Nephron progenitor cell (in vitro differentiated cells): ENCODE measurements at regions not wholly inside any gene's neighbourhood (a gene's known extent, or its start where the extent isn't known, plus 50 kb on each side); places are given as distances from the start of the nearest gene placed in this dataset.
A peak's percentile ranks its signal among the peaks of the same experiment; 100 is the strongest.

Experiments
- DNase-seq: peaks from one replicate; pipeline ENCODE4 v3.0.0; 2021
- H3K27ac Mint-ChIP-seq: 2 replicates; pipeline ENCODE4 v1.8.0; 2021; ENCODE audit warnings: mild to moderate bottlenecking, moderate library complexity, mixed read lengths
- H3K27me3 Mint-ChIP-seq: 2 replicates; pipeline ENCODE4 v1.8.0; 2021; ENCODE audit warnings: mild to moderate bottlenecking, low read depth, mixed read lengths; ENCODE audit not compliant: poor library complexity
- H3K36me3 Mint-ChIP-seq: 2 replicates; pipeline ENCODE4 v1.8.0; 2021; ENCODE audit warnings: low read depth, mixed read lengths
- H3K4me1 Mint-ChIP-seq: 2 replicates; pipeline ENCODE4 v1.8.0; 2021; ENCODE audit warnings: mixed read lengths
- H3K4me3 Mint-ChIP-seq: 2 replicates; pipeline ENCODE4 v1.8.0; 2021; ENCODE audit warnings: mild to moderate bottlenecking, moderate library complexity, mixed read lengths
- H3K9me3 Mint-ChIP-seq: 2 replicates; pipeline ENCODE4 v1.8.0; 2021; ENCODE audit warnings: mild to moderate bottlenecking, moderate library complexity, mixed read lengths
- TF ChIP-seq, protein P1 (sequence below): fragments of 200-600 bp; sonication (generic); IDR thresholded peaks from 2 replicates; pipeline ENCODE4 v1.5.0; 2021; ENCODE audit warnings: antibody characterized with exemption

DNA sequence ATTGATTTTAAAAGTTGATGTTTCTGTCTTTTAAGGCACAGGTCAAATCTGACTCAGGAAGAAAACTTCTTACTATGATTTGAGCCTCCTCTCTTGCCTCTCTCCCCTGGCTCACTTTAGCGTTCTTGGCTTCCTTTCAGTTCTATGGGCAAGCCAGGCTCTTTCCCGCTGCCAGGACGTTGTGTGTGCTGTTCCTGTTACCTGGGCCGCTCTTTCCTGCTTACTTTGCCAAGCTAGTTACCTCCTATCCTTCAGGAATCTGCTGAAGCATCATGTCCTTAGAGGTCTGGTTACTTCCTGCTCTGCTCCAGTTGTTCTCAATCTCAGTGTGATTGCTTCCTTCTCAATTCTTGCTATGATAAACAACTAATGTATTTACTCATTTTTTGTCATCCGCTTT is 1108.5 kb upstream of the EEF2KMT start:
- TF ChIP-seq, protein P1, sequence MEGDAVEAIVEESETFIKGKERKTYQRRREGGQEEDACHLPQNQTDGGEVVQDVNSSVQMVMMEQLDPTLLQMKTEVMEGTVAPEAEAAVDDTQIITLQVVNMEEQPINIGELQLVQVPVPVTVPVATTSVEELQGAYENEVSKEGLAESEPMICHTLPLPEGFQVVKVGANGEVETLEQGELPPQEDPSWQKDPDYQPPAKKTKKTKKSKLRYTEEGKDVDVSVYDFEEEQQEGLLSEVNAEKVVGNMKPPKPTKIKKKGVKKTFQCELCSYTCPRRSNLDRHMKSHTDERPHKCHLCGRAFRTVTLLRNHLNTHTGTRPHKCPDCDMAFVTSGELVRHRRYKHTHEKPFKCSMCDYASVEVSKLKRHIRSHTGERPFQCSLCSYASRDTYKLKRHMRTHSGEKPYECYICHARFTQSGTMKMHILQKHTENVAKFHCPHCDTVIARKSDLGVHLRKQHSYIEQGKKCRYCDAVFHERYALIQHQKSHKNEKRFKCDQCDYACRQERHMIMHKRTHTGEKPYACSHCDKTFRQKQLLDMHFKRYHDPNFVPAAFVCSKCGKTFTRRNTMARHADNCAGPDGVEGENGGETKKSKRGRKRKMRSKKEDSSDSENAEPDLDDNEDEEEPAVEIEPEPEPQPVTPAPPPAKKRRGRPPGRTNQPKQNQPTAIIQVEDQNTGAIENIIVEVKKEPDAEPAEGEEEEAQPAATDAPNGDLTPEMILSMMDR, result no peak
- H3K4me3 Mint-ChIP-seq, result no peak overlapping the region
- peaks cover 47% of the 10 kb centered on the region for H3K4me1 Mint-ChIP-seq
- no peak overlapping the region for H3K27ac Mint-ChIP-seq
- peaks cover 4% of the 10 kb centered on the region for H3K27me3 Mint-ChIP-seq
- no peaks in the 10 kb centered on the region for H3K36me3 Mint-ChIP-seq
- DNase-seq, result no peak
- peaks cover 10% of the 10 kb centered on the region for H3K9me3 Mint-ChIP-seq

DNA sequence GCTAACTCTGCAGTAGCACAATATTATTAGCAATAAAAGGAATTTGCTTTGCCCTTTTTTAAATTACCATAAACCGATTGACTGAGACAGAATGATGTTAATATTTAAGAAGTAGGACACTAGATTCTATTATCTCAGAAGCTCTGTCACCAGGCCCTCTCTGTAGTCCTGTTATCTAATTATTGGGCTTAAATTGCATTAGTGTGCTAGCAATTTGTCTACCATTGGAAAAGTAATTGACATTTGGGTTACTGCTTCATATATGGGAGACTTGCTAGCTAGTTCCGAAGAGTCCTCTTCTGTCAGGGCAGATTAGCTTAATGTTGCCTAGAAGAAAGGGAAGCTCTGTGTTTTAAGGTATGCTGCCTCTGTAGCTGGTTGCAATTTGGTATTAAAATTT is 1107.3 kb upstream of the EEF2KMT start:
- no peak overlapping the region for H3K4me3 Mint-ChIP-seq
- no peak for DNase-seq
- peaks cover 10% of the 10 kb centered on the region for H3K9me3 Mint-ChIP-seq
- no peak overlapping the region for H3K27ac Mint-ChIP-seq
- no peaks in the 10 kb centered on the region for H3K27me3 Mint-ChIP-seq
- H3K4me1 Mint-ChIP-seq, result peaks cover 37% of the 10 kb centered on the region
- TF ChIP-seq, protein P1, result no peak
- H3K36me3 Mint-ChIP-seq, result no peaks in the 10 kb centered on the region

DNA sequence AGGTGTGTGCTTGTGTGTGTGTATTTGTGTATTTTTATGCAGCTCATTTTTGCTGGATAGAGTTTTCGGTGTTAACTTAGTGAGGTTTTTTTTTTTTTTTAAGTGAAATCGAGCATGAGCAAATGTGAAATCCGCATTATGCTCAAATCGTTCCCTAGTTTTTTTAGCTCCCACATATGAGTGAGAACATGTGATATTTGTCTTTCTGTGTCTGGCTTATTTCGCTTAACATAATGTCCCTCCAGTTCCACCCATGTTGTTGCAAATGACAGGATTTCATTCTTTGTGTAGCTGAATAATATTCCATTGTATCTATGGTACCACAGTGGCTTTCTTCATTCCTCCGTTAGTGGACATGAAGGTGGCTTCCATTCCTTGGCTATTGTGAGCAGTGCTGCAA is 1103.3 kb upstream of the EEF2KMT start:
- Mint-ChIP-seq H3K4me3 (no peak overlapping the region), H3K27ac (no peak overlapping the region), H3K9me3 (peaks cover 10% of the 10 kb centered on the region), H3K36me3 (no peaks in the 10 kb centered on the region), H3K4me1 (peaks cover under 1% of the 10 kb centered on the region), H3K27me3 (peaks cover 10% of the 10 kb centered on the region)
- TF ChIP-seq, protein P1, result no peak
- no peak for DNase-seq

DNA sequence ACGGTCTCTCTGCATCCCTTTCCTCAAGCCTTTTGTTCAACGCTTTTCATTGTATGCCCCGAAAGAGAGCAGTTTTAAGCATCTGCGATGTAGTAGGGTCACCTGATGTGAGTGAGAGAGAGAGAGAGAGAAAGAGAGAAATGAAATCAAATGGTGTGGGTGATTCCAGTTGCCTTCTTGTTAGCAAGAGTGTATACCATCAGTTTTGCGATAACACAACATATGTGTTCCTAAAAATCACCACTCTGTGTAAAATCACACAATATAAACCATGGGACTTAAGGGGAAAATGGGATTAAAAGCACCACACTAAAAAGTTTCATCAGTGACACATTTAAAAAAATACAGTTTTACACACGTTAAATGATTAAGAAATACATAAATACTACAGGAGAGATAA is 1102.7 kb upstream of the EEF2KMT start:
- no peak for DNase-seq
- H3K4me1 Mint-ChIP-seq, result no peaks in the 10 kb centered on the region
- H3K27ac Mint-ChIP-seq, result no peak overlapping the region
- H3K36me3 Mint-ChIP-seq, result no peaks in the 10 kb centered on the region
- H3K27me3 Mint-ChIP-seq, result peaks cover 10% of the 10 kb centered on the region
- TF ChIP-seq, protein P1, result no peak
- peaks cover 10% of the 10 kb centered on the region for H3K9me3 Mint-ChIP-seq
- no peak overlapping the region for H3K4me3 Mint-ChIP-seq

DNA sequence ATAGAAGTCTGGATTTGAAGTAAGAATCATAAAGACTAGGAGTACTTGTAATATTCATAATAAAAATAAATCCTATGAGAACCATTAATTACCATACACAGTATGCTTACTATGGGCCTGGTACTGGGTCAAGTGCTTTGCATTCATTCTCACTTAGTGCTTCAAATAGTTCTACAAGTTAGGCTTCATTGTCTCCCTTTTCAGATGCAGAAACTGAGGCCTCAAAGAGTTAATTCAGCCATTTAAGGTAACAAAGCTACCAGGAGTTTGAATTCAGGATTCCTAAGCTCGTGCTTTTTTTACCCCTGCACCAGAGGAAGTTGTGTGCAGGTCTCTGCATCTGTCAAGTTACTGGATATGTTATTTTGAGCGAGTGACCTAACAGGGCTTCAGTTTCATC is 1098.4 kb upstream of the EEF2KMT start:
- H3K4me1 Mint-ChIP-seq, result no peaks in the 10 kb centered on the region
- H3K4me3 Mint-ChIP-seq, result no peak overlapping the region
- DNase-seq, result no peak
- H3K27me3 Mint-ChIP-seq, result peaks cover 17% of the 10 kb centered on the region
- H3K27ac Mint-ChIP-seq, result no peak overlapping the region
- TF ChIP-seq, protein P1, result no peak
- H3K9me3 Mint-ChIP-seq, result no peaks in the 10 kb centered on the region
- no peaks in the 10 kb centered on the region for H3K36me3 Mint-ChIP-seq

DNA sequence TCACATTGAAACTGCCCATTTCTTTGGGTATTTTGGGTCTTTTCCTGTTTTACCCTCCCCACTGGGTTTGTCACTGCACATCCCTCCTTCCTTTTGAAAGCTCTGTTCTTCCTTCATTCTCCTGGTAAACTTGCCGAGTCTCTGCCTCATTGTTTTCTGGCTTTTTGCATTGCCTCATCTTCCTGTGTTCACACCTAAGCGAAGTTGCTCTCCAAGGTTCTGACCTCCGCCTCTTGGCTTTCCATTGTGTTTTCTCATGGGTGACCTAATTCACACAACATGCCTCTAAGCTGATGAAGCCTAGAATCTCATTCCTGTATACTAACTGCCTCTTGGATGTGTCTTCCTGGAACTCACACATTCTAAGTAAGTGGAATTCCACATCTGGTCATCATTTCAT is 1096.1 kb upstream of the EEF2KMT start:
- no peak overlapping the region for H3K4me3 Mint-ChIP-seq
- no peak overlapping the region for H3K27ac Mint-ChIP-seq
- H3K27me3 Mint-ChIP-seq, result peaks cover 20% of the 10 kb centered on the region
- H3K36me3 Mint-ChIP-seq, result no peaks in the 10 kb centered on the region
- TF ChIP-seq, protein P1, result no peak
- DNase-seq, result peak; percentile 79
- H3K9me3 Mint-ChIP-seq, result no peaks in the 10 kb centered on the region
- no peaks in the 10 kb centered on the region for H3K4me1 Mint-ChIP-seq
